ENCODE measurements at regions not wholly inside any gene's neighbourhood (a gene's known extent, or its start where the extent isn't known, plus 50 kb on each side); places are given as distances from the start of the nearest gene placed in this dataset.
"Not testable (repeated sequence)": the region's sequence is repeated elsewhere in the genome, so short reads cannot be mapped to it uniquely, and the experiment has no call there.

DNA sequence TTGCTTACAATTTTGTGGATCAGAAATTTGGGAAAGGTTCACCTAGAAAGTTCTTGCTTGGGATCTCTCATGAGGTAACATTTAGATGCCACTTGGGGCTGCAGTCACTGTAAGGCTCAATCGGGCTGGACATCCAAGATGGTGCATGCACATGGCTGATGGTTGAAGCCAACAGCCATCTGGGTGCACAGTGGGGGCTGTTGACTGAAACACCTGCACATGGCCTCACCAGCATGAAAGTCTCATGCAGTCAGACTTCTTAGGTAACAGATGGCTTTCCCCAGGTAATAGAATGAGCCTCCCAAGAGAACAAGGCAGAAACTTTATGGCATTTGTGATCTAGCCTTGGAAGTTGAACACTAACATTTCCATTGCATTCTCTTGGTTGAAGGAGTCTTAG lies 740.7 kb upstream of the AUTS2 start:
- FAIRE-seq (no peak), DNase-seq (ENCODE audit: low spot score) (no peak)

DNA sequence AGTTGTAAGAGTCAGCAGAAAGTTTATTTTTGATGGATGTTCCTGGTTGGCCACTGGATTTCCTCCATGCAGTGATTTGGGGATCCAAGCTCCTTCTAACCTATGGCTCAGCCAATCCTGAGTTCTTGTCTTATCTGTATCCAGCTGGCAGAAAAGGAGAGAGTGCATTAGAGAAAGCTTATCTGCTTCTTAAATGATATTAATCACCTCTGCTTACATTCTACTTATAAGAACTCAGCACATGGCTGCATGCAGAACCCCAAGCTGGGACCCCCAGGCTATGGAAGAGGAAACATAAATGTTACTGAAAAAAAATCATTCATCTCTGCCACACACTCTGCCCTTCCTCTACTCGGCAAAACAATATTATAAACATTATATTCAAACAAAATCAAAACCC lies 739.8 kb upstream of the AUTS2 start:
- DNase-seq (ENCODE audit: low spot score) (no peak), FAIRE-seq (no peak)

DNA sequence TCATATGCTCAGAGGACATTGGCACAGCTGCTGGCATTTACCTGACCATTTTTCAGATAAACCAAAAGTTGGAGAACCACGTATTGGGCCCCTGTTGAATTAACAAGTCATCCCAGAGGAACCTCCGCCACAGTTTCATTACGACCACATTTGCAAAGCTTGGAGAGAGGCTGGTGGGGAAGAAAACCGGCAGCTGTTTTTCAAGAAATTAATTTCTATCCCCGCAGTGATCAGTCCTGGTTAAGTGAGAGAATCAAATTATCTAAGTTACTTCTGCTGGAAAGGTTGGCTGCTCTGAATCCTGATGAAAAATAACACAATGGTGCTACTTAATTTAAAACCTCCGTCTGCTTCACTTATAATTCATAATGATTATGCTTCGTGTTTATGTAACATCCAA lies 737.1 kb upstream of the AUTS2 start:
- no peak for DNase-seq (ENCODE audit: low spot score)
- no peak for FAIRE-seq

DNA sequence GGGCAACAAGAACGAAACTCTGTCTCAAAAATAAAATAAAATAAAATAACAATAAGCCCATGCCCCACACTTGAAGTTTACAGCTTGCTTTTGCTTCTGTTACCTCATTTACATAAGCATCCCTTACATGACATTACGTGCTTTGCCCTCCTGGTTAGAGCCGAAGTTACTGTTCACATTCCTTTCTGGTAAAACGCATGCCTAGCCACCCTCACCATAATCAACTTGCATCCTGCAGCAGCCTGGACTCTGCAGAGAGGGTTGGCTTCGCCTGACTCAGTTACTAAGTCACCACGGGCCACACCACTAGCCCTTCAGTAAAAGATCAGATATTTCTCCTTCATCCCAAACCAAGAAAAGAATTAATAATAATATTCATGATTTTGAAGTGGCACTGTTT lies 736.0 kb upstream of the AUTS2 start:
- FAIRE-seq (no peak), DNase-seq (ENCODE audit: low spot score) (no peak)

DNA sequence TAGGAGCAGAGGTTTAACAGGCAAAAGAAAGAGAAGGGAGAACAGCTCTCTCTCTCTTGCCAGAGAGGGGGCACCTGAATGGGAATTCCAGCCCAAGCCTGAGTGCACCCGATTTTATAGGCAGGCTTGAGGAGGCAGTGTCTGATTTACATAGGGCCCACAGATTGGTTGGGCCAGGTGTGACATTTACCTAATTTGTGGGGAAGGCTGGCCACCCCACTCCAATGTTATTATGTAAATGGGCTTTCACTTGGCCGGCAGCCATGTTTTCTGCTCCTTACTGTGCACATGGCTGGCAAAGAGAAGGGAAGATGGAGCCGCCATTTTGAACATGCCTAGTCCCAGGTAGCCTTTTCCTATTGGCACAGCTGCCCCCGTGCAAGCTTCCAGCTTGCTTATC lies 735.5 kb upstream of the AUTS2 start:
- no peak for DNase-seq (ENCODE audit: low spot score)
- no peak for FAIRE-seq

DNA sequence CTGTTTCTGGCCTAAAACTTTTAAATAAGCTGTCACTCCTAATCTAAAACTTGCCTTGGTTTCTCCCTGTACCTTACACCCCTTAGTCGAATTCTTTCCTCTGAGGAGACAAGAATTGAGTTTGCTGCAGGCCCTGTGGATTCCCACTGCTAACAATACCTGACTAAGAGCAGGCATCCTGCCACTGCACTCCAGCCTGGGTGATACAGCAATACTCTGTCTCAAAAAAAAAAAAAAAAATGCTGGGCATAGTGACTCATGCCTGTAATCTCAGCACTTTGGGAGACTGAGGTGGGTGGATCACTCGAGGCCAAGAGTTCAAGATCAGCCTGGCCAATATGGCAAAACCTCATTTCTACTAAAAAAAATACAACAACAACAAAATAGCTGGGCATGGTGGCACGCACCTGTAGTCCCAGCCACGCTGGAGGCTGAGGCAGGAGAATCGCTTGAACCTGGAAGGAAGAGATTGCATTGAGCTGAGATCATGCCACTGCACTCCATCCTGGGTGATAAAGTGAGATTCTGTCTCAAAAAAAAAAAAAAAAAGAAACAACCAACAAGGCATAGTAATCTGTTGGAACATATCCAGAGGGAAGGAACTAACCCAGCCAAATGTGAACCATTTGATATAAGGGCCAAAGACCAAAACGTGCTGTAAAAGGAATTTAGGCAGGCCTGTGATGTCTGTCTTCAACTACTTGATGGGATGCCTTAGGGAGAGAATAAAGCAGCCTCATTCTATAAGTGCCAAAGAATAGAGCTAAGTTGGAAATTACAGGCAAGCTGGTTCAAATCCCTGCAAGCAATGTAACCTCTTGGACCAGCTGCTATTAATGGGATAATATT lies 732.7 kb upstream of the AUTS2 start:
- DNase-seq (ENCODE audit: low spot score) (no peak), FAIRE-seq (no peak)

DNA sequence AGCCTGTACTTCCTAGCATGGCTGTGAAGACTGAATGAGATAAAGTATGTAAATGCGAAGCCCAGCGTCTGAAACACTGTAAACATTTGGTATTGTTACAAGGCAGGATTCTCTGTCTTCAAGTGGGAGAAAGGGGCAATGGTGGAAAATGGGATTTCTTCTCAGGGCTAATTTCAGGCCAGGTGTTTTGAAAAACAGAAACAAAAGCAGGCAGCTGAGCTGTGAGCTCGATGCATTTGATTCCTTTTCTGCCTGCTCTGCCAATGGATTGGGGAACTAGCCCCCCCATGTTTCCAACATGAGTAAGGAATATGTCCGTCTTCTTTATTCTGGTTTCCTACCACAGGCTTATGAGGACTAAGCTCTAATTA lies 732.1 kb upstream of the AUTS2 start:
- FAIRE-seq (no peak), DNase-seq (ENCODE audit: low spot score) (no peak)

DNA sequence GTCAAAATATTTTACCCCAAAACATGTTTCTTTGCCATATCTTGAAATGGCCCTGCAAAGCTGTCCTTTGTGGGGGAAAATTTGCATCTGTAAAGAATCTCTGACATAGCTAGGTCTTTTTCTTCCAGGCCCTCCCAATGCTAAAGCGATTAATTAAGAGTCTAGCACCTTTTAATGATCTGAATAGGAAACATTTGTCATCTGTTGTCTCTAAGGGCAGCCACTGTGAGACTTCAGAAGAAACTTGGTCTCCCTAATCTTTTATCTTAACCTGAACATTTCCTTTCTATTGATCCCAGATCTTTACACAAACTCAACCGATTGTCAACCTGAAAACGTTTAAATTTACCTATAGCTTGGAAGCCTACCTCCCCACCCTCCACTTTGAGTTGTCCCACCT lies 731.6 kb upstream of the AUTS2 start:
- not testable (repeated sequence) for FAIRE-seq; DNase-seq (ENCODE audit: low spot score)

DNA sequence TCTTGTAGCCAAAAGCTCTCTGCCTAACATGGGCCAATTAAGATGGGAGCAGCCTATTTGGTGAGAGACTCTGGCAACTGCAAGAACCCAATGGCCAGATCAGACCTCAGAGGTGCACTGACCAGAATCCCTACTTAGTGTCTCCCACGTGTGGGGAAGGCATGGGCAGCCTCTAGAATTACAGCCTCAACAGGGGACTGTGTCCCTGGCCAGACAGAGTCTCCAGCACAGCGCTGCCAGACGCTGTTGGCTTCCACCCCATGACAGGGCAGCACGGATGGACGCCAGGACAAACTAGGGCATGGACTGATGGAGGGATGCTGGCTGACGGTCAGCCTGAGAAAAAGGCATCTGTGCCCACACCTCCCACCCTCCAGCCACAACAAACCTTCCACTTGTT lies 729.3 kb upstream of the AUTS2 start:
- DNase-seq (ENCODE audit: low spot score) (no peak), FAIRE-seq (no peak)

DNA sequence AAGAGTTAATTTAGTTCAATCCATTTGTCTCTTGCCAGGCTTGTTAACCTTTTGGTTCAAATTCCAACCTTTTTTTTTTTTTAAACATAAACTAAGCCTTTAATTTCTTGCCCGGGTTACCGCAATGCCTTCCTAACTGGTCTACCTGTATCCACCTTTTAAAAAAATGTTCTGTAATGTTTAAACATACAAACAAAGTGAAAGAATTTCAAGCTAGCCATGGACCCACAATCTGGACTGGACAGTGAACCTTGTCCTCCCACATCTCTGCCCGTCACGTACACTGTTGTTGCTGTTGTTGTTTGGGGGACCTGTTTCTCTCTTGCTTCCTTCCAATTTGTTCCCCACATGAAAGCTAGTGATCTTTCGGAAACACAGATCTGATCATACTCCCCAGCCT lies 724.7 kb upstream of the AUTS2 start:
- DNase-seq (ENCODE audit: low spot score) (no peak), FAIRE-seq (no peak)

DNA sequence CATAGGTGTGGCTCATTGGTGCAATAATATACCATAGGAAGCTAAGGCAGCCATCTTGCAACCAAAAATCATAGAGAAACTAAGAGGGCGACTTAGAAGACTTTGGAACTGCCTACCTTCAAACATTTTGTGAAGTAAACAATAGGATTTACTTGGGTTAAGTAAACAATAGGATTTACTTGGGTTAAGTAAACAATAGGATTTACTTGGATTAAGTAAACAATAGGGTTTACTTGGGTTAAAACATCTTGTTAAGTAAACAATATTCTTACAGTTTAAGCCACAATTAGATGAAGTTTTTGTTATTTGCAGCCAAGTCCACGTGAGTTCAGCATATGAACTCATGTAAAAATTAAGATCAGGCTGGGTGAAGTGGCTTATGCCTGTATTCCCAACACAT lies 722.4 kb upstream of the AUTS2 start:
- no peak for DNase-seq (ENCODE audit: low spot score)
- FAIRE-seq = no peak

DNA sequence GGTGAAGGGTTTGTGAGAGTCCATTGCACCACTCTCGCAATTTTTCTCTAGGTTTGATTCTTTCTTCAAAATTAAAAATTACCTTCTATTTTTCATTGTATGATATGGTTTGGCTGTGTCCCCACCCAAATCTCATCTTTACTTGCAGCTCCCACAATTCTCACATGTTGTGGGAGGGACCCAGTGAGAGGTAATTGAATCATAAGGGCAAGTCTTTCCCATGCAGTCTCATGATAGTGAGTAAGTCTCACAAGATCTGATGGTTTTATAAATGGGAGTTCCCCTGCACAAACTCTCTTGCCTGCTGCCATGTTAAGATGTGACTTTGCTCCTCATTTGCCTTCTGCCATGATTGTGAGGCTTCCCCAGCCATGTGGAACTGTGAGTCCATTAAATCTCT lies 711.2 kb upstream of the AUTS2 start:
- not testable (repeated sequence) for FAIRE-seq; DNase-seq (ENCODE audit: low spot score)

DNA sequence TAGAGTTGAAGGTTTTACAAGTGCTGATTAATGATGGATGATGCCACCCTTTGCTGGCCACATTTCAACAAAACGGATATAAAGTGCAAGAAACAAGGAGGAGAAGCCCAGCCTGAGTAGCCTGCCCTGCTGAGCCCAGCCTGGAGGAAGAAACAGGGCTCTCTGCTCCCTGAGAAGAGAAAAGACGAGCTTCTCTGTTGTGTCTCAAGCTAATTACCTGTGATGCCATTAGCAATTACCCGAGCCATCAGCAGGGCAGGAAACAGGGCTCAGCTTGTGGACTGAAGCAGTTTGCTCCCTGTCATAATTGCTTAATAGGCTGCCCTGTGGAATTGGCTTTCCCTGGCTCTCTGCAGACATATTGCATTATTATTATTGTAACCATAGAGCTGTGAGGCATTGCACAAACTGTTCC lies 709.3 kb upstream of the AUTS2 start:
- no peak for FAIRE-seq
- DNase-seq (ENCODE audit: low spot score) = no peak

DNA sequence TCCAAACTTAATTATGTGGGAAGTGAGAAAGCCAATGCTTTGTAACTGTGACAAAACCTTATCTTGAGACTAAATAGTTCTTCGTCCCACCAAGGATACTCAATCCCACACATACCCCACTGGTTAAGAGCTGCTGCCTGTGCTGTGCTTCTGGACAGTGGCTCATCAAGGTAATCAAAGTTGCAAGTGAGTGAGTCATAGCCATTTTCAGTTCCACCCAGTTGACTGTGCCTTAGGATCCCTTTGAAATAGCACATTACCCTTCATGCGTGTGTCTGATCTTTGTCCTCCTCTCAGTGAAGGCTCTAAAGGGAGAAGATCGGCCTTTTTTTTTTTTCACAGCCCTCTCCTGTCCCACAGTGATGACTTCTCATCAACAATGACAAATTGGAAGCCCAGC lies 706.0 kb upstream of the AUTS2 start:
- peak; percentile 25 for DNase-seq (ENCODE audit: low spot score)
- FAIRE-seq = no peak

DNA sequence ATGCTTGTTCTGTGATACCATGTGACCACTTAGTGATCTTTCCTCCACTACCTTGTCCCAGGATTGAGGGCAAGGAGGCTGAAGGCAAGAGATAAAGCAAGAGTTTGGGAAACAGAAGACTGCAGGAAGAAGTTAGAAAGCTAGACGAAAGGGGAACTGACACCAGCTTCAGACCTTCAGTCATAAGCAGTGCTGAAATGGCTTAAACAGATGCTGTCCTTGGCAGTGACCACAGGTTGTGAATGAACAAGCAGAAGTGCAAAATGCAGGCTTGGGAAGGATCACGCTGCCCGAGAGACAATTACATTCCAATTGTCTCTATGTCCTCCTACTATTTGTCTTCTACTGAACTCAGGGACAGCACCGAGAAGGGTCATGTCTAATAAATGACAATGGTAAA lies 704.9 kb upstream of the AUTS2 start:
- DNase-seq (ENCODE audit: low spot score) (no peak), FAIRE-seq (no peak)

DNA sequence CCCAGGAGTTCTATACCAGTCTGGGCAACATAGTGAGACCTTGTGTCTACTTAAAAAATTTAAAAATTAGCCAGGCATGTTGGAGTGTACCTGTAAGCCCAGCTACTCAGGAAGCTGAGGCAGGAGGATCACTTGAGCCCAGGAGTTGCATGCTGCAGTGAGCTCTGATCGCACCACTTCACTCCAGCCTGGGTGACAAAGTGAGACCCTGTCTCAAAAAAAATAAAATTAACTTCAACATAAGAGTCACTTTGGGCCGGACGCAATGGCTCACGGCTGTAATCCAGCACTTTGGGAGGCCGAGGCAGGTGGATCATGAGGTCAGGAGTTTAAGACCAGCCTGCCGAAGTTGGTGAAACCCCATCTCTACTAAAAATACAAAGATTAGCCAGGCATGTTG lies 699.1 kb upstream of the AUTS2 start:
- not testable (repeated sequence) for FAIRE-seq; DNase-seq (ENCODE audit: low spot score)

DNA sequence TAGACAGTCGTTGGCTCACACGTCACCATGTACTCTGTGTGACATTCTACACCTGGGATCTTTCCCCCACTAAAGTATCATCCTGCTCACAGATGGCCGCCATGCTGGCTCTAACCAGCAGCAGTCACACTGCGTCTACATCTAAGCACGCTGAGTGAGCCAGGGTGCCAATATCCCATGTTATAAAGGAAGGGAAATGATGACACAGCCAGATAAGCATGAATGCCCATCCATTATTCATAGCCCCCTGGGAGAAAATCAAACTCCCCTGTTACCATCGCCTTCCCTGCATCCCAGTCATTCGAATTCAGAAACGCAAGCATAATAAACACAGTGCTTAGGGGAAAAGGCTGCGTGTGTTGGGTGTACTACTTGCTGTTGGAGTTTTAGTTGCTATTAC lies 698.2 kb upstream of the AUTS2 start:
- no peak for DNase-seq (ENCODE audit: low spot score)
- FAIRE-seq = no peak

DNA sequence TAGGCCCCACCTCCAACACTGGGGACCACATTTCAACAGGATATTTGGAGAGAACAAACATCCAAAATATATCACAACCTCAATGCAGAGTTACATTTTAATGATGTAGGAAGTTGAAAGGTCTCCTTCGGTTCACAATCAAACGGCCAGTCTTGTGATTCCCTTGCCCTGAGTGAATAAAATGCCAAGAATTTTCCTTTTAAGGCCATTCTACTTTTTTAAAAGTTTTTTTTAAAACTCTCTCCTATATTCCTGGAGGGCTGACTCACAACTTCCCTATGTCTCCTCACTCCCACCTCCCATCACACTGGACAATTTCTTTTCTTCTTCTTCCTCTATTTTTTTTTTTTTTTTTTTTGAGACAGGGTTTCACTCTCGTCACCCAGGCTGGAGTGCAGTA lies 693.6 kb upstream of the AUTS2 start:
- no peak for DNase-seq (ENCODE audit: low spot score)
- FAIRE-seq = no peak

DNA sequence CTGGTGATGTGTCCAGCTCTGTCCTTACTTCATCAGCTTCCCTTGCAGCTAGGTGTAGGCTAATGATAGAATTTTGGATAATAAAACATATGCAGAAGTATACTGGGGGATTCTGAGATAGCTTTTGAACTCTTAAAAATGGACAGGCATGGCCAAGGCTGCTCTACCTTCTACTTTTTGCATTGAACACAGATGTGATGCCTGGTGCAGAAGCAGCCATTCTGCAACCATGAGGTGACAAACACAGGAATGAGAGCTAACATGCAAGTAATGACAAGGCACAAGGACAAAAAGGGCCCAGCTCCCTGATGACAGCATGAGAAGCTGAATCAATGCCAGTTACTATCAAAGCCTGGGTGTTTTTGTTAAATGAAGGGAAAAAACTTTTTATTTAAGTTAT lies 686.5 kb upstream of the AUTS2 start:
- no peak for FAIRE-seq
- DNase-seq (ENCODE audit: low spot score) = no peak

DNA sequence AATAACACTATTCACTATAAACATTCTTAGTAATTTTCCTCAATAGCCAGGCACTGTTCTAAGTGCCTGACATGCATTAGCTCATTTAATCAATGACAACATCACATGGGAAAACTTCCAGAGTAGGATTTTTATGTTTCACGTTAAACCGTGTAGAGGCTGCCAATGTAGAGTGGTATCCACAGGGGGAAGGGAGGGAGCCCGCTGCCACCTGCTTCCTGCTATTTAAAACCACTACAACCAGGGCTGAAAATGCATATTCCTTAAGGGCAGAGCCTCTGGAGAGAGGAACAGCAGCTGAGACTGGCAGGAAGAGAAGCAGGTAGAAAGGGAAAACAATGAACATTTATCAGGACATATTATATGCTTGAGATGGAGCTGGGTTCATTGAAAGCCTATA lies 684.3 kb upstream of the AUTS2 start:
- DNase-seq (ENCODE audit: low spot score) = no peak
- no peak for FAIRE-seq

DNA sequence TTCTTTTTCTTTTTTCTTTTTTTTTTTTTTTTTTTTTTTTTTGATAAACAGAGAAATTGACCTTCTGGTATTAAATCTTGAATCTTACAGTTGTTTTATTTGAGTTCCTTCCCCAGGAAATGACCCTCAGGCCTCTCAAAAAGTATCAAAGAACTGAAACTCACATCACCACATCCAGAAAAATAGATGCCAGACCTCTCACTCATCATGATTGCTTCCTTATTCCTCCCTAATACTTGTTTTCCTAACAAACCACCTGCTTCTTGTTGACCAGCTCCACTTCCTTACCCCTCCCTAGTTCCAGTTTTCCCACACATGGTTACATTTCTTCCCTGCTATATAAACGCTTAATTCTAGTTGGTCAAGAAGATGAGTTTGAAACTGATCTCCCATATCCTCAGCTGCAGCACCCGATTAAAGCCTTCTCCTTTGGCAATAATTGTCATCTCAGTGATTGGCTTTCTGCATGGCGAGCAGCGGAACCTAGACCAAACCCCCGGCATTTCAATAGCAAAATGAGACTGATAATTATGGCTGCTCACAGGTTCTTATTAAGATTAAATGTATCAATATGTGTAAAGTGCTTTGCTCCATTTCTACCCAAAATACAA lies 681.1 kb upstream of the AUTS2 start:
- no peak for FAIRE-seq
- no peak for DNase-seq (ENCODE audit: low spot score)

DNA sequence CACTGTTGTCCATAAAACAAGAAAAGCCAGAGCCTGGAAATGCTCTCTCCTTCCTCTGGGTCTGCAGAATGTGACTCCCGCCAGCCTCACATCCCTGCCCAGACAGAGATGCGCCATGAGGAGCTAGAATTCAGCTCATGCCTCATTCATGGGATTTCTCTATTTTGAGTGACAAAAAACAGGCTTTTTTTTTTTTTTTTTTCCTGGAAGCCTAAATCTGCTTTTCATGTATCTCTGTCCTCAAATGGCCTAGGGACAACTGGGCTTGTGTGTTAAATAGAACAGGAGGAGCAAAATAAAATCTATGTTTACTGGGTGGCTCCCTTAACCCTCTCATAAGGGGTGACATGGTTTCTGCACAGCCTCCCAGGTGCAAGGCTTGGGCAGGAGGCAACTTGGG lies 679.7 kb upstream of the AUTS2 start:
- FAIRE-seq (no peak), DNase-seq (ENCODE audit: low spot score) (no peak)

DNA sequence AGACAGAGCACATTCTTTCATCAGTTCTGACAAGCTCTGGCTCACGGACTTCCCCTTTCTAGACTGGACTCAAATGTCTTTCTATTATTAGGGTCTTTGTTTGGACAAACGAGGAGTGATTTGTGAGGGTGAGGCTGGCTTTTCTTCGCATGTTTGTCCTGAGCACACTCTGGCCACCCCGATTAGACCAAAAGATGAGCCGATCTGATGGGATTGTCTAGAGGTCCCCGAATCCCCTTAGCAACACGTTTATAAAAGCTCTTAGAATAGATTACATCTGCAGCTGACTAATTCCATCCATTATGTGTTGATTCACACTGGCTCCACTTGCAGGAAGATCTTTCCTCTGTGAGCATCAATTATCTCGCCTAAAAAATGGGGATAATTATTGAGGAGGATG lies 675.4 kb upstream of the AUTS2 start:
- FAIRE-seq (no peak), DNase-seq (ENCODE audit: low spot score) (no peak)

All from urothelium cell line (cell line).